ENCODE measurements at regions not wholly inside any gene's neighbourhood (a gene's known extent, or its start where the extent isn't known, plus 50 kb on each side); places are given as distances from the start of the nearest gene placed in this dataset.
A peak's percentile ranks its signal among the peaks of the same experiment; 100 is the strongest.

DNA sequence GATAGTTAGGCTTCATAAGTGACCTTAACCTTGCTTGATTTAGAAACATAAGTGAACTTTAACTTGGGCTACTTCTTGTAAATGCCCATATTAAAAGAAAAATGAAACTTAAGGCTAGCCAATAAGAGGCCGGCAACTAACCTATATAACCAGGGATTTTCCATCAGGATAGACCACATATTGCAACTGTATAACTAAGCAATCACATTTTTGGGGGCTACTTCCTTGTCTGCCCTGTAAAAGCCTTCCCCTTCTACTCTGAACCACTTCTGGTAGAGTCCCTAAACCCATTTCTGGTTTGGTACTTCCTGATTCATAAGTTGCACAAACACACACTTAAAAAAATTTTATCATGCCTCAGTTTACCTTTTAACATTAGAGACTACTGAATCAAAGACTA is 150.9 kb upstream of the UBE2E2 start:
- DNase-seq (ENCODE audit: low spot score in 2 of 2): no peak
- H3K9me3 Mint-ChIP-seq: peaks cover 9% of the 10 kb centered on the region
- no peak overlapping the region for H3K27ac Mint-ChIP-seq
- ATAC-seq: no peak
- H3K4me3 Mint-ChIP-seq: no peak overlapping the region
- no peaks in the 10 kb centered on the region for H3K4me1 Mint-ChIP-seq
- no peaks in the 10 kb centered on the region for H3K36me3 Mint-ChIP-seq

DNA sequence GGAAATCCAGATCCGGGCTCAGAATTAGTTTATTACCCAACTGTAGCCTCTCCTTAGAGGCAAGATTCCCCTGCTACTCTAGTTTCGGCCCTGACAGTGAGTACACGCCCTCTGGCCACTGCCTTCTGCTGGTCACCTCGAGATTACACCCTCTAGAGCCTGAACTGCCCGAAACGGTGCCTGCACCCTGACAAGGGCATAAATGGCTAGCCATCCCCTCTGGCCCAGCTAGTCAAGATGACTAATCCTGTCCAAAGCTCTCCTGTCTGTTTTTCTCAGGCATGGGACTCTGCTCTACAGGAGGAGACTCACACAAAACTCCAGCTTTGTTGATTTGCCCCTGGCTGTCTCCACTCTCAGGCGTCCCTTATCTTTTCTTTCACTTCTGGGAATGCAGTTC is 150.5 kb upstream of the UBE2E2 start:
- peak; percentile 24 for ATAC-seq
- no peak for DNase-seq (ENCODE audit: low spot score in 2 of 2)
- Mint-ChIP-seq H3K4me3 (no peak overlapping the region), H3K4me1 (no peaks in the 10 kb centered on the region), H3K36me3 (no peaks in the 10 kb centered on the region), H3K9me3 (peaks cover 6% of the 10 kb centered on the region), H3K27ac (no peak overlapping the region)

DNA sequence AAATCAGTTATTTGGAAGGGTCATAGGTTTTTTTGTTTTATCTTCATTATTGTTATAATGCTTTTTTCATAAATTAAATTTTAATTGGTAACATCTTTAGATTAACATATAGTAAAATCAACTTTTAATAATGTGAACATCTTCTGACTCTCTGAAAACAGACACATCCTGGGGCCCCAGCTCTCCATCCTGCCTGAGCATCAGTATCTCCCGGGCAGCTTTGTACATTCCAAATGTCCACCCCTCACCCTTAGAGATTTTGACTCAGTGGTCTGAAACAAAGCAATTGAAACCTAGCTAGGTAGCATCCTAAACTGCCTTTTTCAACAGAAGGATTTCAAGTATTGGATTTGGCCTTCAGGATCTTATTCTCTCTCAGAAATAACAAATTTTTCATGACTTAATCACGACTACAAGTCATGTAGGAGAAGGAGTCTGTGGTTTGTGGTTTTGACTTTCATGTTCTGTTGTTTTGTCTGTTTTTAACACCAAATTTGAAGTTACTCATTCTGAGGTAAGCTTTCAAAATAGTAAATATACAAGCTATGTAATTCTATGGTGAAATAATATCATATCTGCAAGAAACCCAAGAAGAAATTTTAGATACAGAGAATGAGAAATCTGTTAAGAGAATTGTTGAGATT is 147.3 kb upstream of the UBE2E2 start:
- Mint-ChIP-seq H3K9me3 (peaks cover 4% of the 10 kb centered on the region), H3K27ac (no peak overlapping the region), H3K4me1 (no peaks in the 10 kb centered on the region), H3K4me3 (no peak overlapping the region), H3K36me3 (no peaks in the 10 kb centered on the region)
- DNase-seq (ENCODE audit: low spot score in 2 of 2): no peak
- no peak for ATAC-seq

DNA sequence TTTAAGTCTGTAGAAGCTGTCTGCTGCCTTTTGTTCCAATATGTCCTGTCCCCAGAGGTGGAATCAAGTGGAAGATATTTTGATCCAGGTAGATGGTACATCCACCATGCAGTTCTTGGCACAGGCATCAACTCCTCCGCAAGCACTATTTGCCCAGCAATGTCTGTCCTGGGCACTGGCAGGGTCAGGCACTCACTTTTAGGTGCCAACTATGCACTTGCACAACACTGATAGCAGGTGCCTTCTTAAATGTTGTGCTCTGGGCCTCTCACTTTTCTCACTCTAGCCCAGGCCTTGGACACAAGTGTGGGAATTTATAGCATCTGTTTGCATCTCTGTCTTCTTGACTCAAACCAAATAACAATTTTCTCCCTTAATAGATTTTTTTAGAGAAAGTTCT is 140.5 kb upstream of the UBE2E2 start:
- Mint-ChIP-seq H3K36me3 (no peaks in the 10 kb centered on the region), H3K4me1 (no peaks in the 10 kb centered on the region), H3K27ac (no peak overlapping the region), H3K9me3 (peaks cover 9% of the 10 kb centered on the region), H3K4me3 (no peak overlapping the region)
- ATAC-seq (no peak), DNase-seq (ENCODE audit: low spot score in 2 of 2) (no peak)

DNA sequence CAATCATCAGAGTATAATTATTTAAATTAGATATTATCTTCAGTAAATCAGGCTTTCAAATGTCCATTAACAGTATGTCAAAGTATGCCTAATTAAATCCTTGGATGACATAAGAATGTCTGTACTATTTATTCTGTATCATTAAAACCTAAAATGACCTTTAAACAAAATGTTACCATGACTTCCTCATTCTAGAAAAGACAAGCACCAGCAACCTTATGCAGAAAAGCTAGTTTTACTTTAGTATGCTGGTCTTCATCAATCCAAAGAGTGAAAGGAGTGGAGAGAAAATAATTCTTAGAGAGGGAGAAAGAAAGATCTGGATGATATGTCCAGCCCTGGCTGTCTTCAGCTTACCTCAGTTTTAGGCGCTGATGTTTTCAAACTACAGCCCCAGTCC is 140.1 kb upstream of the UBE2E2 start:
- Mint-ChIP-seq H3K27ac (no peak overlapping the region), H3K9me3 (peaks cover 9% of the 10 kb centered on the region), H3K4me1 (no peaks in the 10 kb centered on the region), H3K4me3 (no peak overlapping the region), H3K36me3 (no peaks in the 10 kb centered on the region)
- no peak for DNase-seq (ENCODE audit: low spot score in 2 of 2)
- no peak for ATAC-seq

DNA sequence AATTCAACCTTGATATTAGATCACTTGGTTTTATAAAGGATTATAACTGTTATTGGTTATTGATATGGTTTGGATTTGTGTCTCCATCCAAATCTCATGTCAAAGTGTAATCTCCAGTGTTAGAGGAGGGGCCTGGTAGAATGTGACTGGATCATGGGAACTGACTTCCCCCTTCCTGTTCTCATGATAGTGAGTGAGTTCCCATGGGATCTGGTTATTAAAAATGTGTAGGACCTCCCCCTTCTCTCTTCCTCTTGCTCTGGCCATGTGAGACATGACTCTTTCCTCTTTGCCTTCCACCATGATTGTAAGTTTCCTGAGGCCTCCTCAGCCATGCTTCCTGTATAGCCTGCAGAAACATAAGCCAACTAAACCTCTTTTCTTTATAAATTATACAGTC is 136.0 kb upstream of the UBE2E2 start:
- DNase-seq (ENCODE audit: low spot score in 2 of 2) (no peak), ATAC-seq (no peak)
- H3K4me3 Mint-ChIP-seq: no peak overlapping the region
- H3K9me3 Mint-ChIP-seq: peaks cover 6% of the 10 kb centered on the region
- no peak overlapping the region for H3K27ac Mint-ChIP-seq
- H3K36me3 Mint-ChIP-seq: no peaks in the 10 kb centered on the region
- no peaks in the 10 kb centered on the region for H3K4me1 Mint-ChIP-seq

DNA sequence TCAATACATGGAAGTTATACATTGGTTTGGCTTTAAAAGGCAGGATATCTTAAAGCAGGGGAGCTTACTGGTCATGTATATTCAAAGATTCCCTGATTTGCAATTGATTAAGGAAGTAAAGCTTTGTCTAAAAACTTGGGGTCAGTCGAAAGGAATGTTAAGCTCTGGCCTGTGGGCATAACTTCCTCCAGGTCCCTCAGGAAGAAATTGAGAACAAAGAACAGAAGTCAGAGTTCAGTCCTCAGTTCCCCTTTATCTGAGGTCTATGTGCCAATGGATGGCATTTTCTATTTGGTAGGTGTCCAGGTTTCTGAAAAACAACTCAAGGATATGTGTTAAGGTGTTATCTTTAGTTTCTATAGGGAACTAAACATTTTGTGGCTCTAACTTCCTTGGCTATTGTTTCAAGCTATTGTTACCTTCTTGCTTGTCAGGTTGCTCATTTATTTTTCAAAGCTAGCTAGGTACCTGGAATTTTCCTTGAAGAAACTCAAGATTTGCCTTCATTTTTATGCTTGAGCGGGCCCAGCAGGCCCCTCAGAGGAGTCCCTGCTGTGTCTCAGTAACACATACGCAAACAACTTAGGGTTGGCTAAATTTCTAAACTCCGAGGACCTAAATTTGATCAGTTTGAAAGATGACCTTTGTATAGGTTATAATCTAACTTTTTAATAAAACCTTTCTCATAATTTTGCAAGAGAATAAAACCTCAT is 135.0 kb upstream of the UBE2E2 start:
- Mint-ChIP-seq H3K4me3 (no peak overlapping the region), H3K36me3 (no peaks in the 10 kb centered on the region), H3K9me3 (peaks cover 6% of the 10 kb centered on the region), H3K4me1 (no peaks in the 10 kb centered on the region), H3K27ac (no peak overlapping the region)
- ATAC-seq: no peak
- no peak for DNase-seq (ENCODE audit: low spot score in 2 of 2)

DNA sequence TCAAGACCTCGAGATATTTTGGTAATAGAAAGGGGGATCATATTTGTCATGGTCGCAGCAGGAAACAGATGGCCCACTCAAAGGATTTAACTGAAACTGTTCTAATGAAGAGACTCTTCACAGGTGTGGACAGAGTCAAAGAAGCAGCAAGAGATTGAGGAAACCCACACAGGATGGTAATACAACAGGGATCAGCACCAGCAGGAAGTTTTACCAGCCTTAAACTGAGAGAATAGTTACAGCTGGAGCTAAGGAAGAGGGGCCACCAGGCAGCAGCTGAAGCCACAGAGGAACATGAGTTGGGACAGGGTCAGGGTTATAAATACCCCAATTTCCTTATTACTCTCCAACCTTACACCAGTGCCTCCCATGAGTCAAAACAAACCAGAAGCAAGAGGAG is 131.8 kb upstream of the UBE2E2 start:
- no peaks in the 10 kb centered on the region for H3K4me1 Mint-ChIP-seq
- ATAC-seq (no peak), DNase-seq (ENCODE audit: low spot score in 2 of 2) (no peak)
- H3K36me3 Mint-ChIP-seq: no peaks in the 10 kb centered on the region
- no peak overlapping the region for H3K4me3 Mint-ChIP-seq
- peaks cover 6% of the 10 kb centered on the region for H3K9me3 Mint-ChIP-seq
- no peak overlapping the region for H3K27ac Mint-ChIP-seq

DNA sequence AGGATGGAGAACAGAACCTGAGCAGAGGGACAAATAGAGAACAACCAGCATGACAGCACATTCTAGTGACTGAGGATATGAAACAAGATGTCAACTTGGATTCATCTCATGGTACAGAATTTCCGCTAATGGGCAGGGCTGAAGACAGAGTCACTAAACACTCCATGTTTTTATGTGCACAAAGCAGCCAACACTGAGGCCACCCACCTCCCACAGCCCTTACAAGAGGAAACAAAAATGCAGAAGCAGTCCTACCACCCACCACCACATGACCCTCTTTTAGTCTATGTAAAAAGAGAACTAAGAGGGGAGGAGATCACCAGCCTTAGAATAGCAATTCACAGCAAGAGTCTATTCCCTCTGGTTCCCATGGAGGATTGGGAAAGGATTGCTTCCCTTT is 131.4 kb upstream of the UBE2E2 start:
- ATAC-seq: no peak
- Mint-ChIP-seq H3K27ac (no peak overlapping the region), H3K4me1 (no peaks in the 10 kb centered on the region), H3K9me3 (peaks cover 6% of the 10 kb centered on the region), H3K4me3 (no peak overlapping the region), H3K36me3 (no peaks in the 10 kb centered on the region)
- DNase-seq (ENCODE audit: low spot score in 2 of 2): no peak

DNA sequence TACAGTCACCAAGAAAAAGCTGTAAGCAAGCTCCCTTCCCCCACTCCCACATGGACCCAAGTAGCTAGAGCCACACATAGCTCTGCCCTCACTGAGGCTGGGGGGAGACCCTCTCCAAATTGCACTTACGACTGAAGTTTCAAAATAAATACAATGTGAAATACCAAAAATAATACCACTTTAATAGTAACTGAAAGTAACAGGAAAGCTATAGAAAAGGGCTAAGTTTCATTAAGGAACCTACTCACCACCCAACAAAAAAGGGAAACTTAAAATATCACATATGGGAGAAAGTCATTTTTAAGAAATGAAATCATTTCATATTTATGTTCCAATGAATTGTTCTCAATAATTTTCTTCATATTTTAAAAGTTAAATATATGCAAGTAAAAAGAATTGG is 130.4 kb upstream of the UBE2E2 start:
- Mint-ChIP-seq H3K4me3 (no peak overlapping the region), H3K4me1 (no peaks in the 10 kb centered on the region), H3K9me3 (peaks cover 3% of the 10 kb centered on the region), H3K27ac (no peak overlapping the region), H3K36me3 (no peaks in the 10 kb centered on the region)
- ATAC-seq (no peak), DNase-seq (ENCODE audit: low spot score in 2 of 2) (no peak)

DNA sequence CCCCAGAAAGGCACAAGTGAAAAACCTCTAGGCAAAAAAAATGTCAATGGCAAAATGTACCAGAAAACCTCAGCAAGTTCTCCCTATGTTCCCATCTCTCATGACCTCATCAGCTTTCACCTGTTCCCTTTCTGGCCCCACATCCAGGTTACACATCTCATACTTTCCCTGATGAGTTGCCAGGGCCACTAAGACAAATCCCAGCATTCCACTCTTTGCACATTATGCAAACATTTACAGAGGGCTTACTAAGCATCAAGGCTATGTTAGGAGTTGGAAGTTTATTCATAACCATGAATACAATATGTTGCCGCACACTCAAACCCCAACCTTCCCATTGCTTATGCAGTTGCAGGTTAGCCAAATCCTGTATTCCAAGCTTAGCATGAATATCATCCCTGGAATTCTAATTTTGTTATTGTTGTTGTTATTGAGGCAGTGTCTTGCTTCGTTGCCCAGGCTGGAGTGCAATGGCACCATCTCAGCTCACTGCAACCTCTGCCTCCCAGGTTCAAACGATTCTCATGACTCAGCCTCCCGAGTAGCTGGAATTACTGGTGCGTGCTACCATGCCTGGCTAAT is 129.3 kb upstream of the UBE2E2 start:
- no peak overlapping the region for H3K4me3 Mint-ChIP-seq
- peaks cover 3% of the 10 kb centered on the region for H3K9me3 Mint-ChIP-seq
- ATAC-seq (no peak), DNase-seq (ENCODE audit: low spot score in 2 of 2) (no peak)
- no peaks in the 10 kb centered on the region for H3K4me1 Mint-ChIP-seq
- no peak overlapping the region for H3K27ac Mint-ChIP-seq
- H3K36me3 Mint-ChIP-seq: no peaks in the 10 kb centered on the region

DNA sequence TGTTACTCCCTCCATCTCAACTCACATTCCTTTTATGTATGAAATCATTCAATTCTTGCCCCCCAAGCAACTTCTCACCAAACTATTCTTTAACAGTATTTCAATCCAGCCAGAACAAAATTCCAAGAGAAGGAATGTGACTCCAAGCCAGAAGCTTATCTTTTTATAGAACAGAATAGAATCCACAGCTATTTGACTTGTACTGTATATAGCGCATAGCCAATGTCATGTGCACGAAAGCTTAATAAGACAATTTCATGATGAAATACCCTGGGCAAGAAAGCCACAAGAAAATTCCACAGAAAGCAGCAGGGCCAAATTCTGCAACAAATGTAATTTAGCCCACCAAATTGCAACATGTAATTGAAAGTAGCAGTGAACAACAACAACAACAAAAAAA is 127.6 kb upstream of the UBE2E2 start:
- no peak overlapping the region for H3K27ac Mint-ChIP-seq
- ATAC-seq: no peak
- peaks cover 6% of the 10 kb centered on the region for H3K9me3 Mint-ChIP-seq
- H3K4me3 Mint-ChIP-seq: no peak overlapping the region
- H3K4me1 Mint-ChIP-seq: no peaks in the 10 kb centered on the region
- no peaks in the 10 kb centered on the region for H3K36me3 Mint-ChIP-seq
- no peak for DNase-seq (ENCODE audit: low spot score in 2 of 2)

DNA sequence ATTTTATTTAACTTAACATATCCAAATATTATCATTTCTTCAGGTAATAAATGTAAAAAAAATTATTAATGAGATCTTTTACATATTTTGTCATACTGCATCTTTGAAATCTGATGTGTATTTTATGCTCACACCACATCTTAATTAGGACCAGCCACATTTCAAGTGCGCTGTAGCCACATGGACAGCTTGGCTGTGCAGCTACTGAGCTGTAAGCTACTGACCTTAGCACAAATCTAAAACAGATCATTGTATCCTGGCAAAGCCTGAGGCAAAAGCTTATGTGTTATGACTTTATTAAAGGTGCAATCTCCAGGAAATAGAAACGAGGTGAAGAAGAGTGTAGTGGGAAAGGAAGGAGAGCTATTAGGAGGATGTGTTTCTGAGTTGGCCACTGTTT is 126.7 kb upstream of the UBE2E2 start:
- H3K4me1 Mint-ChIP-seq: no peaks in the 10 kb centered on the region

DNA sequence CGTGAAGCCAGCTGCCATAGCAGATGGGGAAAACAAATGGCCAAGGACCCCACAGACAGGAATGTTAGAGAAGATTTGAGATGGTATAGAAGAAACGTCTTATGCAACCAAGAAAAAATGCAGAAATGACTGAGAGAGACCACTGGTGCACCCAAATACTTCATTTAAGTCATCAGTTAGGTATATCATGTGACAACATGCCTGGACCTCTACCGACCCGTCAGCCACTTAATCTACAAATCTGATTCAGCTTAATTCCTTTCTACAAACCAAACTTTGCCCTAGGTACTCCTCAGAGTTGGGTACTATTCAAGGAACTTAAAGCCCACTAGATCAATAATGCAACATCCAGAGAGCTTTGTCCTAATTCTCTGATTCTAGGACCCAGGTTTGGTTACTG is 126.0 kb upstream of the UBE2E2 start:
- Mint-ChIP-seq H3K9me3 (peaks cover 8% of the 10 kb centered on the region), H3K4me1 (no peaks in the 10 kb centered on the region), H3K36me3 (no peaks in the 10 kb centered on the region), H3K27ac (no peak overlapping the region), H3K4me3 (no peak overlapping the region)
- no peak for DNase-seq (ENCODE audit: low spot score in 2 of 2)
- ATAC-seq: no peak

More for the DNA sequence above, 126.7 kb upstream of the UBE2E2 start:
- Mint-ChIP-seq H3K36me3 (no peaks in the 10 kb centered on the region), H3K27ac (no peak overlapping the region), H3K4me3 (no peak overlapping the region), H3K9me3 (peaks cover 6% of the 10 kb centered on the region)
- ATAC-seq (no peak), DNase-seq (ENCODE audit: low spot score in 2 of 2) (no peak)

DNA sequence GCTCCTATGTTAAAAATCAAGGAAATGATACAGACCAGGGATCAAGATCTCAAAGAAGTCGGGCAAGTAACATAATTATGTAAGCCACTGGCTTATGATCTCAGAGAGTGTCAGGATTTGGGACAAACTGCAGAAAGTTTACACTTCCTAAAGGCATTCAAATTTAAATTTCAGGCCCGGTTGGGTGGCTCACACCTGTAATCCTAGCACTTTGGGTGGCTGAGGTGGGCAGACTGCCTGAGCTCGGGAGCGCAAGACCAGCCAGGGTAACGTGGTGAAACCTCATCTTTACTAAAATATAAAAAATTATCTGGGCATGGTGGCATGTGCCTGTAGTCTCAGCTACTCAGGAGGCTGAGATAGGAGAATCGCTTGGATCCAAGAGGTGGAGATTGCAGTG is 124.4 kb upstream of the UBE2E2 start:
- Mint-ChIP-seq H3K4me1 (no peaks in the 10 kb centered on the region), H3K36me3 (no peaks in the 10 kb centered on the region), H3K27ac (no peak overlapping the region), H3K9me3 (peaks cover 8% of the 10 kb centered on the region), H3K4me3 (no peak overlapping the region)
- no peak for ATAC-seq
- DNase-seq (ENCODE audit: low spot score in 2 of 2): no peak

DNA sequence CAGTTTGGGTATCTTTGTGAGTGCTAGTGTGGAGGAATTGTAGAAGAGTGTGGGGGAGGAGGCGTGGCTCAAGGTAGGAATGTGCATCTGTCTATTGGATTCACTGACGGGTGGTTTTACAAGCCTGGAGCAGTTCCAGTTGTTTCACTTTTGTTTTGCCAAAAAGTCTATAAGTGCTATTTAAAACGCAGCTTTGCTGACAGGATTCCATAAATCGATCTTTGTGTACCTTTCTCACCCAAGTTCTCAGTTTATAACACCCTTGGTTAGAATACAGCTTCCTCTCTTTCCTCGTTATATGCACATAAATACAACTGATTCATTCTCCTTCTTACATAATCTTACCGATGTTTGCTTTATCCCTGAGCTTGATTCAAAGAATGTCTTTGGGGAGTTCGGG is 123.2 kb upstream of the UBE2E2 start:
- no peaks in the 10 kb centered on the region for H3K4me1 Mint-ChIP-seq
- peaks cover 8% of the 10 kb centered on the region for H3K9me3 Mint-ChIP-seq
- H3K36me3 Mint-ChIP-seq: no peaks in the 10 kb centered on the region
- ATAC-seq: no peak
- no peak overlapping the region for H3K4me3 Mint-ChIP-seq
- H3K27ac Mint-ChIP-seq: no peak overlapping the region
- no peak for DNase-seq (ENCODE audit: low spot score in 2 of 2)
